ENCODE measurements at regions not wholly inside any gene's neighbourhood (a gene's known extent, or its start where the extent isn't known, plus 50 kb on each side); places are given as distances from the start of the nearest gene placed in this dataset.
A peak's percentile ranks its signal among the peaks of the same experiment; 100 is the strongest.

GRCh38 chr2:188762151-188762550, 212.0 kb upstream of the COL3A1 start (continued):
- no peak for TF ChIP-seq USF1 (IDR thresholded peaks at IDR 0.05; ENCODE audit: borderline replicate concordance, low read depth)
- no peak for TF ChIP-seq TEAD4 (IDR thresholded peaks at IDR 0.05; ENCODE audit: borderline replicate concordance, insufficient read depth)
- TF ChIP-seq POLR2AphosphoS5 (IDR thresholded peaks at IDR 0.05; ENCODE audit: low read depth, low read length): no peak
- TF ChIP-seq CTCF (IDR thresholded peaks at IDR 0.05): no peak
- no peak for TF ChIP-seq SMC3 (IDR thresholded peaks at IDR 0.05; ENCODE audit: low read depth, low read length)
- no peak for TF ChIP-seq GABPA (IDR thresholded peaks at IDR 0.05; ENCODE audit: low read depth)
- no peak for TF ChIP-seq RFX5 (IDR thresholded peaks at IDR 0.05; ENCODE audit: low read length)
- TF ChIP-seq EZH2phosphoT487 (IDR thresholded peaks at IDR 0.05; ENCODE audit: borderline replicate concordance, low read depth): no peak
- no peak for TF ChIP-seq RCOR1 (IDR thresholded peaks at IDR 0.05; ENCODE audit: low read length)
- no peak for TF ChIP-seq JUND (IDR thresholded peaks at IDR 0.05)
- TF ChIP-seq YY1 (IDR thresholded peaks at IDR 0.05; ENCODE audit: low read depth): no peak

GRCh38 chr2:188765522-188766470, 208.4 kb upstream of the COL3A1 start:
- no peak for DNase-seq

More at GRCh38 chr2:188765522-188766470, 208.4 kb upstream of the COL3A1 start:
- Histone ChIP-seq H3K79me2 (ENCODE audit: insufficient read depth) (no peaks in the 10 kb centered on the region), H3K9me2 (no peaks in the 10 kb centered on the region), H3K4me1 (ENCODE audit: control insufficient read depth in 1 of 2, insufficient read depth in 2 of 2, low read depth in 1 of 2, low read length in 1 of 2) (no peaks in the 10 kb centered on the region; a peak in 2 of 4 replicates), H3K9me3 (no peaks in the 10 kb centered on the region), H3K9ac (no peak overlapping the region), H3F3A (replicated peaks; ENCODE audit: insufficient read depth) (peaks cover 15% of the 10 kb centered on the region), H3K36me3 (replicated peaks in 1 of 2; ENCODE audit: control insufficient read depth in 1 of 2, insufficient read depth in 2 of 2, low read length in 1 of 2) (no peaks in the 10 kb centered on the region), H3K4me3 (ENCODE audit: low read depth in 2 of 2, low read length in 1 of 2) (no peak overlapping the region), H4K20me1 (ENCODE audit: insufficient read depth) (no peaks in the 10 kb centered on the region), H3K27ac (ENCODE audit: low read depth in 2 of 2, low read length in 1 of 2) (peak overlapping the region in 1 of 2 experiments; percentile 61; a peak in 2 of 4 replicates), H3K4me2 (no peak overlapping the region), H2AFZ (ENCODE audit: low read depth) (no peak overlapping the region), H3K27me3 (ENCODE audit: insufficient read depth) (no peaks in the 10 kb centered on the region)
- ChIA-PET CTCF (interaction anchor here (0.8 to 1.3 kb wide), 2 partner anchors 19 to 212 kb away, joined by 3 read pairs; no protein-coding TSS in a partner anchor), POLR2A (no interaction called here)
- TF ChIP-seq POLR2AphosphoS5 (IDR thresholded peaks at IDR 0.05; ENCODE audit: low read depth, low read length) (no peak), SMC3 (IDR thresholded peaks at IDR 0.05; ENCODE audit: low read depth, low read length) (peak; percentile 37), NFIC (IDR thresholded peaks at IDR 0.05; ENCODE audit: borderline replicate concordance) (peak; percentile 76), JUND (IDR thresholded peaks at IDR 0.05) (0 out of 2 replicates have a peak, but pooled peaks have one; percentile 22), RAD21 (IDR thresholded peaks at IDR 0.05; ENCODE audit: low read length) (peak; percentile 28; the same call in 1 of the 2 replicates), TAF1 (IDR thresholded peaks at IDR 0.05; ENCODE audit: borderline replicate concordance, low read depth, low read length) (no peak), CTCF (IDR thresholded peaks at IDR 0.05) (peak; percentile 65), PBX3 (IDR thresholded peaks at IDR 0.05) (peak; percentile 86)
- WGBS (ENCODE audit: low lambda C conversion rate): 79% methylated on average over 3 of the region's 3 CpGs

Data from SK-N-SH (cell line).